GM12873 (cell line): ENCODE measurements at regions not wholly inside any gene's neighbourhood (a gene's known extent, or its start where the extent isn't known, plus 50 kb on each side); places are given as distances from the start of the nearest gene placed in this dataset.
A peak's percentile ranks its signal among the peaks of the same experiment; 100 is the strongest.

Experiments used
- CTCF ChIP-seq: IDR thresholded peaks from 2 replicates; pipeline ENCODE4 v1.5.1; 2012; ENCODE audit warnings: low read depth, mild to moderate bottlenecking, moderate library complexity, low read length, control low read depth; ENCODE audit not compliant: insufficient read depth; ENCODE audit errors: missing control alignments

- TF ChIP-seq CTCF = no peak
Observed at GRCh38 chr10:33025039-33025438, 67.0 kb upstream of the ITGB1 start.

GRCh38 chr10:33022691-33023090, 64.7 kb upstream of the ITGB1 start:
- TF ChIP-seq CTCF = no peak

- no peak for TF ChIP-seq CTCF
Observed at GRCh38 chr10:33022090-33022489, 64.1 kb upstream of the ITGB1 start.

- TF ChIP-seq CTCF = no peak
Observed at GRCh38 chr10:33016988-33017387, 59.0 kb upstream of the ITGB1 start.

GRCh38 chr10:33015761-33016547, 57.9 kb upstream of the ITGB1 start:
- no peak for TF ChIP-seq CTCF

GRCh38 chr10:33012306-33012705, 54.3 kb upstream of the ITGB1 start:
- no peak for TF ChIP-seq CTCF

GRCh38 chr10:33010132-33011037, 52.4 kb upstream of the ITGB1 start:
- peak; percentile 5 for TF ChIP-seq CTCF
